Spleen (tissue), 11 donors: ENCODE measurements at regions not wholly inside any gene's neighbourhood (a gene's known extent, or its start where the extent isn't known, plus 50 kb on each side); places are given as distances from the start of the nearest gene placed in this dataset.

Experiments
- DNase-seq: peaks from one replicate; pipeline ENCODE4 v3.0.0-alpha.2; 2020
- H3K27ac ChIP-seq, 8 donors: fragments of 200-600 bp; sonication (generic) in 7 of 8; 1 replicate in 4 of 8; 2 replicates in 4 of 8; pipeline versions ENCODE4 v1.5.0 to v1.8.0; 2016 to 2021; ENCODE audit warnings: inconsistent platforms in 4 of 8, mild to moderate bottlenecking in 4 of 8, moderate library complexity in 1 of 8
- H3K27me3 ChIP-seq, 7 donors: fragments of 200-600 bp; sonication (generic) in 6 of 7; replicated peaks in 1 of 7; 1 replicate in 4 of 7; 2 replicates in 3 of 7; pipeline versions ENCODE4 v1.5.0 to v1.8.0; 2016 to 2021; ENCODE audit warnings: inconsistent platforms in 3 of 7, mild to moderate bottlenecking in 1 of 7
- H3K36me3 ChIP-seq, 6 donors: fragments of 200-600 bp; sonication (generic) in 5 of 6; 1 replicate in 4 of 6; 2 replicates in 2 of 6; pipeline versions ENCODE4 v1.5.0 to v1.8.0; 2016 to 2021; ENCODE audit warnings: inconsistent platforms in 2 of 6
- H3K4me1 ChIP-seq, 6 donors: fragments of 200-600 bp; sonication (generic) in 5 of 6; 1 replicate in 3 of 6; 2 replicates in 3 of 6; pipeline versions ENCODE4 v1.5.0 to v1.8.0; 2016 to 2021; ENCODE audit warnings: inconsistent platforms in 3 of 6
- H3K4me3 ChIP-seq, 8 donors: fragments of 200-600 bp; sonication (generic) in 7 of 8; 1 replicate in 4 of 8; 2 replicates in 4 of 8; pipeline versions ENCODE4 v1.5.0 to v1.8.0; 2016 to 2021; ENCODE audit warnings: inconsistent platforms in 4 of 8, mild to moderate bottlenecking in 4 of 8, moderate library complexity in 2 of 8
- H3K9me3 ChIP-seq, 8 donors: fragments of 200-600 bp; sonication (generic) in 7 of 8; 1 replicate in 4 of 8; 2 replicates in 4 of 8; pipeline versions ENCODE4 v1.5.0 to v1.8.0; 2016 to 2021; ENCODE audit warnings: inconsistent platforms in 4 of 8
- CTCF ChIP-seq, 11 experiments: fragments of 200-600 bp in 7 of 11; fragments of 450-650 bp in 4 of 11; sonication (generic) in 4 of 11; IDR thresholded peaks in 8 of 11; conservative IDR thresholded peaks in 3 of 11; 1 replicate in 7 of 11; 2 replicates in 4 of 11; pipeline versions ENCODE4 v1.4.0 to v1.8.0; 2016 to 2021; ENCODE audit warnings: antibody characterized with exemption in 11 of 11, inconsistent platforms in 4 of 11, mild to moderate bottlenecking in 1 of 11
- POLR2A ChIP-seq, 3 donors: fragments of 450-650 bp; IDR thresholded peaks; one replicate each; pipeline ENCODE4 v1.5.1; 2017; ENCODE audit warnings: antibody characterized with exemption in 3 of 3, mild to moderate bottlenecking in 1 of 3
- POLR2AphosphoS5 ChIP-seq, 3 donors: sonication (generic); formaldehyde crosslinking; IDR thresholded peaks; one replicate each; pipeline ENCODE4 v1.5.1; 2017; ENCODE audit warnings: antibody characterized with exemption in 3 of 3
- WGBS, 5 donors: extraction: QIAGEN DNeasy Blood & Tissue Kit in 3 of 5; methylation state at CpG; one replicate each; pipeline versions ENCODE4 v1.1.5 to v1.1.7; 2013 to 2018; 5-methylcytosine and 5-hydroxymethylcytosine counted together
- intact Hi-C: fragments of 100-400 bp; cut with DNase I; formaldehyde crosslinking; loops from one replicate; pipeline ENCODE4 v1.15.0; 2023; ENCODE audit warnings: low total_unique reads
- donor health status: healthy with polysubstance abuse.
- donor health status: DM: no; HTN: no; CAD: no; lungs with moderate emphysema.
- donor health status: DM: no; HTN: no; CAD: no.
- donor health status: Bipolar disorder and iron deficiency.
- donor health status: healthy.
- donor health status: DM: no; HTN: no; CAD: no.
- donor health status: DM: yes; HTN: yes; CAD: no.

GRCh38 chr6:103177791-103178190, 1681.9 kb downstream of the HACE1 start:
- no peak overlapping the region for H3K4me3 ChIP-seq
- H3K27me3 ChIP-seq, result no peaks in the 10 kb centered on the region
- 0 to 68% (median 27%) methylated on average over 1 of the region's 1 CpG for WGBS, 5 donors
- H3K27ac ChIP-seq, result no peak overlapping the region
- DNase-seq, result no peak
- H3K4me1 ChIP-seq, result no peaks in the 10 kb centered on the region
- intact Hi-C loops, result no loop called here
- H3K36me3 ChIP-seq, result no peaks in the 10 kb centered on the region
- no peak for TF ChIP-seq CTCF (IDR thresholded peaks at IDR 0.05 in 8 of 11, conservative IDR thresholded peaks at IDR 0.05 in 3 of 11)
- TF ChIP-seq POLR2AphosphoS5 (IDR thresholded peaks at IDR 0.05), result no peak
- no peak for TF ChIP-seq POLR2A (IDR thresholded peaks at IDR 0.05)
- peaks cover 0 to 5% (median 0%) of the 10 kb centered on the region in 8 donors for H3K9me3 ChIP-seq

- intact Hi-C loops, result no loop called here
- Histone ChIP-seq H3K27me3 (no peaks in the 10 kb centered on the region), H3K4me1 (no peaks in the 10 kb centered on the region), H3K4me3 (no peak overlapping the region), H3K27ac (no peak overlapping the region), H3K9me3 (peaks cover 0 to 5% (median 0%) of the 10 kb centered on the region in 8 donors), H3K36me3 (no peaks in the 10 kb centered on the region)
- no peak for DNase-seq
- TF ChIP-seq CTCF (IDR thresholded peaks at IDR 0.05 in 8 of 11, conservative IDR thresholded peaks at IDR 0.05 in 3 of 11) (no peak), POLR2AphosphoS5 (IDR thresholded peaks at IDR 0.05) (no peak), POLR2A (IDR thresholded peaks at IDR 0.05) (no peak)
- 45 to 69% (median 52%) methylated on average over 1 of the region's 1 CpG for WGBS, 5 donors
Measured at GRCh38 chr6:103175056-103175455, 1684.7 kb downstream of the HACE1 start.

- WGBS, 5 donors, result 67 to 88% (median 78%) methylated on average over 4 of the region's 4 CpGs
- intact Hi-C loops, result no loop called here
- no peaks in the 10 kb centered on the region for H3K27me3 ChIP-seq
- H3K4me1 ChIP-seq, result no peaks in the 10 kb centered on the region
- H3K27ac ChIP-seq, result no peak overlapping the region
- no peak for DNase-seq
- TF ChIP-seq POLR2AphosphoS5 (IDR thresholded peaks at IDR 0.05), result no peak
- no peak for TF ChIP-seq CTCF (IDR thresholded peaks at IDR 0.05 in 8 of 11, conservative IDR thresholded peaks at IDR 0.05 in 3 of 11)
- no peak for TF ChIP-seq POLR2A (IDR thresholded peaks at IDR 0.05)
- H3K9me3 ChIP-seq, result peaks cover 0 to 3% (median 0%) of the 10 kb centered on the region in 8 donors
- H3K36me3 ChIP-seq, result no peaks in the 10 kb centered on the region
- no peak overlapping the region for H3K4me3 ChIP-seq
Measured at GRCh38 chr6:103167345-103168071, 1692.2 kb downstream of the HACE1 start.

GRCh38 chr6:103154779-103155572, 1704.7 kb downstream of the HACE1 start:
- TF ChIP-seq POLR2A (IDR thresholded peaks at IDR 0.05), result no peak
- TF ChIP-seq POLR2AphosphoS5 (IDR thresholded peaks at IDR 0.05), result no peak
- TF ChIP-seq CTCF (IDR thresholded peaks at IDR 0.05 in 8 of 11, conservative IDR thresholded peaks at IDR 0.05 in 3 of 11), result no peak
- Histone ChIP-seq H3K9me3 (no peaks in the 10 kb centered on the region), H3K27ac (no peak overlapping the region), H3K4me1 (no peaks in the 10 kb centered on the region), H3K27me3 (no peaks in the 10 kb centered on the region), H3K4me3 (no peak overlapping the region), H3K36me3 (no peaks in the 10 kb centered on the region)
- WGBS, 5 donors, result 36 to 57% (median 44%) methylated on average over 4 of the region's 4 CpGs
- DNase-seq, result no peak
- intact Hi-C loops, result no loop called here
